Caco-2 (cell line): ENCODE measurements at regions not wholly inside any gene's neighbourhood (a gene's known extent, or its start where the extent isn't known, plus 50 kb on each side); places are given as distances from the start of the nearest gene placed in this dataset.

ENCODE experiments used
- BruUV-seq: library from RNA; stranded (reverse); fragments of 400-500 nt; replicated peaks from 2 replicates; lab custom pipeline; 2021; lab: Mats Ljungman, UMichigan
- CTCF ChIA-PET: fragments of 300-600 bp; sonication (Branson Sonifier 250); formaldehyde crosslinking; loops from one replicate; lab custom pipeline; 2022; ENCODE audit warnings: antibody characterized with exemption; lab: Charles Lee
- POLR2A ChIA-PET: fragments of 300-600 bp; sonication (Branson Sonifier 250); formaldehyde crosslinking; loops from one replicate; lab custom pipeline; 2022; ENCODE audit warnings: antibody characterized with exemption; lab: Charles Lee
- DNase-seq, 2 experiments: peaks; one replicate each; pipeline versions ENCODE4 v3.0.0 to v3.0.0-alpha.2; 2020 to 2022
- H3K27me3 ChIP-seq: replicated peaks from 2 replicates; pipeline ENCODE4 v1.6.0; 2011; ENCODE audit warnings: low read length; ENCODE audit not compliant: control insufficient read depth, insufficient read depth
- H3K36me3 ChIP-seq: 2 replicates; pipeline ENCODE4 v1.5.1; 2011; ENCODE audit warnings: low read length; ENCODE audit not compliant: control insufficient read depth, insufficient read depth
- H3K4me1 ChIP-seq: fragments of 250-450 bp; sonication (Bioruptor Pico); 2 replicates; pipeline ENCODE4 v1.5.1; 2020; ENCODE audit warnings: mild to moderate bottlenecking
- H3K4me3 ChIP-seq: 2 replicates; pipeline ENCODE4 v1.5.1; 2011; ENCODE audit warnings: low read depth, mild to moderate bottlenecking, control low read depth, low read length
- H3K9me3 ChIP-seq: fragments of 250-450 bp; sonication (Bioruptor Pico); 2 replicates; pipeline ENCODE4 v1.5.1; 2020; ENCODE audit warnings: mild to moderate bottlenecking, moderate library complexity
- H3K27ac Mint-ChIP-seq: one replicate; pipeline ENCODE4 v1.8.0; 2022; ENCODE audit warnings: mixed read lengths; ENCODE audit not compliant: unreplicated experiment
- H3K27me3 Mint-ChIP-seq: one replicate; pipeline ENCODE4 v1.8.0; 2022; ENCODE audit warnings: mixed read lengths; ENCODE audit not compliant: insufficient read depth, unreplicated experiment
- H3K36me3 Mint-ChIP-seq: one replicate; pipeline ENCODE4 v1.8.0; 2022; ENCODE audit warnings: mild to moderate bottlenecking, mixed read lengths; ENCODE audit not compliant: insufficient read depth, unreplicated experiment
- H3K4me1 Mint-ChIP-seq: one replicate; pipeline ENCODE4 v1.8.0; 2022; ENCODE audit warnings: low read depth, mixed read lengths; ENCODE audit not compliant: unreplicated experiment
- H3K4me3 Mint-ChIP-seq: one replicate; pipeline ENCODE4 v1.8.0; 2022; ENCODE audit warnings: mild to moderate bottlenecking, moderate library complexity, mixed read lengths; ENCODE audit not compliant: unreplicated experiment
- H3K9me3 Mint-ChIP-seq: one replicate; pipeline ENCODE4 v1.8.0; 2022; ENCODE audit warnings: mixed read lengths; ENCODE audit not compliant: unreplicated experiment
- intact Hi-C: fragments of 100-400 bp; cut with micrococcal nuclease; formaldehyde crosslinking; loops from one replicate; pipeline ENCODE4 v1.10.0; 2022; ENCODE audit not compliant: unreplicated experiment
- TF ChIP-seq, protein P1 (sequence below), 2 experiments: fragments of 200-600 bp in 1 of 2; IDR thresholded peaks; 1 replicate in 1 of 2; 2 replicates in 1 of 2; pipeline versions ENCODE4 v1.5.1 to v1.8.0; 2011 to 2022; ENCODE audit warnings: antibody characterized with exemption in 1 of 2, control low read depth in 1 of 2, inconsistent platforms in 1 of 2, low read depth in 1 of 2, low read length in 1 of 2, mild to moderate bottlenecking in 1 of 2, moderate library complexity in 1 of 2; ENCODE audit not compliant: insufficient read depth in 1 of 2, severe bottlenecking in 1 of 2, unreplicated experiment in 1 of 2

- H3K27ac Mint-ChIP-seq = no peak overlapping the region
- H3K4me3 ChIP-seq = no peak overlapping the region
- no peaks in the 10 kb centered on the region for H3K27me3 Mint-ChIP-seq
- 0 out of 2 replicates have a peak, but pooled peaks cover 4% of the 10 kb centered on the region for H3K4me1 ChIP-seq
- no peaks in the 10 kb centered on the region for H3K9me3 ChIP-seq
- intact Hi-C loops = no loop called here
- H3K36me3 ChIP-seq = no peaks in the 10 kb centered on the region
- H3K4me3 Mint-ChIP-seq = no peak overlapping the region
- no peak for DNase-seq
- H3K36me3 Mint-ChIP-seq = no peaks in the 10 kb centered on the region
- TF ChIP-seq, protein P1, sequence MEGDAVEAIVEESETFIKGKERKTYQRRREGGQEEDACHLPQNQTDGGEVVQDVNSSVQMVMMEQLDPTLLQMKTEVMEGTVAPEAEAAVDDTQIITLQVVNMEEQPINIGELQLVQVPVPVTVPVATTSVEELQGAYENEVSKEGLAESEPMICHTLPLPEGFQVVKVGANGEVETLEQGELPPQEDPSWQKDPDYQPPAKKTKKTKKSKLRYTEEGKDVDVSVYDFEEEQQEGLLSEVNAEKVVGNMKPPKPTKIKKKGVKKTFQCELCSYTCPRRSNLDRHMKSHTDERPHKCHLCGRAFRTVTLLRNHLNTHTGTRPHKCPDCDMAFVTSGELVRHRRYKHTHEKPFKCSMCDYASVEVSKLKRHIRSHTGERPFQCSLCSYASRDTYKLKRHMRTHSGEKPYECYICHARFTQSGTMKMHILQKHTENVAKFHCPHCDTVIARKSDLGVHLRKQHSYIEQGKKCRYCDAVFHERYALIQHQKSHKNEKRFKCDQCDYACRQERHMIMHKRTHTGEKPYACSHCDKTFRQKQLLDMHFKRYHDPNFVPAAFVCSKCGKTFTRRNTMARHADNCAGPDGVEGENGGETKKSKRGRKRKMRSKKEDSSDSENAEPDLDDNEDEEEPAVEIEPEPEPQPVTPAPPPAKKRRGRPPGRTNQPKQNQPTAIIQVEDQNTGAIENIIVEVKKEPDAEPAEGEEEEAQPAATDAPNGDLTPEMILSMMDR (IDR thresholded peaks at IDR 0.05; ENCODE audit: insufficient read depth in 1 of 2, low read depth in 1 of 2, low read length in 1 of 2, severe bottlenecking in 1 of 2, unreplicated experiment in 1 of 2) = no peak
- ChIA-PET POLR2A (no interaction called here), CTCF (no interaction called here)
- H3K27me3 ChIP-seq = no peaks in the 10 kb centered on the region
- no peaks in the 10 kb centered on the region for H3K4me1 Mint-ChIP-seq
- H3K9me3 Mint-ChIP-seq = no peaks in the 10 kb centered on the region
- no TSS peak for BruUV-seq
Measured at GRCh38 chr6:113202852-113203714, 654.1 kb upstream of the MARCKS start.

GRCh38 chr6:113203715-113204110 is 653.4 kb upstream of the MARCKS start:
- intact Hi-C loops = no loop called here
- DNase-seq = no peak
- no TSS peak for BruUV-seq
- Histone ChIP-seq H3K4me3 (no peak overlapping the region), H3K27me3 (no peaks in the 10 kb centered on the region), H3K36me3 (no peaks in the 10 kb centered on the region), H3K9me3 (no peaks in the 10 kb centered on the region), H3K4me1 (peaks cover 9% of the 10 kb centered on the region; the same call in 1 of the 2 replicates)
- TF ChIP-seq, protein P1 (IDR thresholded peaks at IDR 0.05; ENCODE audit: insufficient read depth in 1 of 2, low read depth in 1 of 2, low read length in 1 of 2, severe bottlenecking in 1 of 2, unreplicated experiment in 1 of 2) = no peak
- H3K36me3 Mint-ChIP-seq = no peaks in the 10 kb centered on the region
- no peaks in the 10 kb centered on the region for H3K27me3 Mint-ChIP-seq
- POLR2A ChIA-PET = no interaction called here
- H3K4me3 Mint-ChIP-seq = no peak overlapping the region
- H3K4me1 Mint-ChIP-seq = no peaks in the 10 kb centered on the region
- CTCF ChIA-PET = no interaction called here
- no peaks in the 10 kb centered on the region for H3K9me3 Mint-ChIP-seq
- no peak overlapping the region for H3K27ac Mint-ChIP-seq

- no TSS peak for BruUV-seq
- H3K4me3 ChIP-seq = no peak overlapping the region
- TF ChIP-seq, protein P1 (IDR thresholded peaks at IDR 0.05; ENCODE audit: insufficient read depth in 1 of 2, low read depth in 1 of 2, low read length in 1 of 2, severe bottlenecking in 1 of 2, unreplicated experiment in 1 of 2) = no peak
- H3K9me3 ChIP-seq = no peaks in the 10 kb centered on the region
- ChIA-PET POLR2A (no interaction called here), CTCF (no interaction called here)
- H3K4me1 Mint-ChIP-seq = no peaks in the 10 kb centered on the region
- peaks cover 11% of the 10 kb centered on the region; the same call in 1 of the 2 replicates for H3K4me1 ChIP-seq
- no peaks in the 10 kb centered on the region for H3K36me3 Mint-ChIP-seq
- DNase-seq = no peak
- no peaks in the 10 kb centered on the region for H3K27me3 Mint-ChIP-seq
- H3K4me3 Mint-ChIP-seq = no peak overlapping the region
- no peaks in the 10 kb centered on the region for H3K27me3 ChIP-seq
- H3K9me3 Mint-ChIP-seq = no peaks in the 10 kb centered on the region
- no peak overlapping the region for H3K27ac Mint-ChIP-seq
- intact Hi-C loops = no loop called here
- no peaks in the 10 kb centered on the region for H3K36me3 ChIP-seq
Measured at GRCh38 chr6:113205553-113205952, 651.6 kb upstream of the MARCKS start.
